Activated CD8-positive, alpha-beta T cell treated with anti-CD3 and anti-CD28 coated beads, Interleukin-2, amount 10 ng/mL, durations not matched to agents 7 days and 5 days (primary cell): ENCODE measurements at regions not wholly inside any gene's neighbourhood (a gene's known extent, or its start where the extent isn't known, plus 50 kb on each side); places are given as distances from the start of the nearest gene placed in this dataset.

Source experiments
- ATAC-seq: fragments of 150-1000 bp; cut with Tn5 transposase; one replicate; pipeline ENCODE4 v1.10.0; 2021; ENCODE audit warnings: moderate library complexity
- CTCF ChIA-PET: fragments of 350-600 bp; sonication (Branson Sonifier 250); formaldehyde crosslinking; loops from one replicate; lab custom pipeline; 2021; ENCODE audit warnings: antibody characterized with exemption; lab: Charles Lee
- POLR2A ChIA-PET: fragments of 350-600 bp; sonication (Branson Sonifier 250); formaldehyde crosslinking; loops from one replicate; lab custom pipeline; 2021; ENCODE audit warnings: antibody characterized with exemption; lab: Charles Lee
- DNase-seq: peaks from one replicate; pipeline ENCODE4 v3.0.0-alpha.2; 2020
- H3K27ac Mint-ChIP-seq: one replicate; pipeline ENCODE4 v1.8.0; 2021; ENCODE audit warnings: mild to moderate bottlenecking, mixed read lengths
- H3K27me3 Mint-ChIP-seq: one replicate; pipeline ENCODE4 v1.8.0; 2021; ENCODE audit warnings: low read depth, mixed read lengths
- H3K36me3 Mint-ChIP-seq: one replicate; pipeline ENCODE4 v1.8.0; 2021; ENCODE audit warnings: low read depth, mixed read lengths
- H3K4me1 Mint-ChIP-seq: one replicate; pipeline ENCODE4 v1.8.0; 2021; ENCODE audit warnings: low read depth, mixed read lengths
- H3K4me3 Mint-ChIP-seq: one replicate; pipeline ENCODE4 v1.8.0; 2021; ENCODE audit warnings: mild to moderate bottlenecking, mixed read lengths
- H3K9me3 Mint-ChIP-seq: one replicate; pipeline ENCODE4 v1.8.0; 2022; ENCODE audit warnings: mixed read lengths; ENCODE audit not compliant: insufficient read depth

GRCh38 chr22:48697223-48697622 is 1130.5 kb downstream of the BRD1 start:
- CTCF ChIA-PET: no interaction called here
- no peaks in the 10 kb centered on the region for H3K36me3 Mint-ChIP-seq
- POLR2A ChIA-PET: interaction anchor here (0.6 kb wide), 1 partner anchor 786 kb away, joined by 3 read pairs; no protein-coding TSS in a partner anchor
- H3K27me3 Mint-ChIP-seq: no peaks in the 10 kb centered on the region
- no peaks in the 10 kb centered on the region for H3K4me1 Mint-ChIP-seq
- no peak overlapping the region for H3K4me3 Mint-ChIP-seq
- DNase-seq: no peak
- no peaks in the 10 kb centered on the region for H3K9me3 Mint-ChIP-seq
- no peak for ATAC-seq
- H3K27ac Mint-ChIP-seq: no peak overlapping the region

DNA sequence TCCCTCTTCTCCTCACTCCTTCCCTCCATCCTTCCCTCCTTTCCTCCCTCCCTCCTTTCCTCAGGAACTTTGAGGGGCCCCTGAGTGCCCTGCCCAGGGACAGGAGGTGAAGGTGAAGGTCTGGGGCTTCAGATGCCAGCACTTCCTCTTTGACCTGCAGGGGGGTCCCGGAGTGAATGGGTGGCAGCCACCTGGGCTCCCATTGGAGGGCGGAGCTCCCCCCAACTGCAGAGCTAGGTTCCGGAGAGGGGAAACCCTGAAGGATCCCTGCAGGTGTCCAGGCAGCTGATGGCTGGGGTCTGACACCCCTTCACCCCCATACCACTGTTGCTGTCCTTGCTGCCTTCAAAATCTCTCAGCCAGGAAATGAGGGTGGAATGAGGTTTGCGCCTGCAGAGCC is 1131.3 kb downstream of the BRD1 start:
- ATAC-seq: no peak
- H3K27me3 Mint-ChIP-seq: no peaks in the 10 kb centered on the region
- no peaks in the 10 kb centered on the region for H3K9me3 Mint-ChIP-seq
- H3K36me3 Mint-ChIP-seq: no peaks in the 10 kb centered on the region
- DNase-seq: no peak
- no peaks in the 10 kb centered on the region for H3K4me1 Mint-ChIP-seq
- POLR2A ChIA-PET: interaction anchor here (0.6 kb wide), 1 partner anchor 787 kb away, joined by 3 read pairs; no protein-coding TSS in a partner anchor
- H3K4me3 Mint-ChIP-seq: no peak overlapping the region
- no peak overlapping the region for H3K27ac Mint-ChIP-seq
- CTCF ChIA-PET: no interaction called here

DNA sequence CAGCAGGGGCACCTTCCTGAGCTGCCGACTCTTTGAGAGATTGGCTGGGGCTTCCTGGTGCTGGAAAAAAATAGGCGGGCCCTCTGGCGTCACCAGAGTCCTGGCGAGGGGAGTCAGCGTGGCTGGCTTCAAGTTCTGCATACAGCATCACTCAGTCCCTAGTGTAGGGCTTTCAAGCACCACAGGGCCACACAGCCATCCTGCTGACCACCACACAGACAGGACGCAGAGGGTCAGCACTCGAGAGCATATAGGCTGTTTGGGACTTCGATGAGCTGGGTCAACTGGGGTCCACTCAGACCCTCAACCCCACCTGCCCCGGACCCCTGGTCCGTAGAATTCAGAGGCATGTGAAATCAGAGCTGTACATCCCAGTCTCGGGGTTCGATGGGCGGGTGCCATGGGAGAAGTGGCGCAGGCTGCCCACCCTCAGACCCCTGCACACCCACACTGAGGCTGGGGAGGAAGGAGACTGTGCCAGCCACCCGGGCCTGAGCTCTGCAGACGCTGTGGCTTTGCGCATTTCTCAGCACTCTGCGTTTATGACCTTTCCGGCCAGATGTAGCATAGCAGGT is 1131.9 kb downstream of the BRD1 start:
- ChIA-PET POLR2A (no interaction called here), CTCF (no interaction called here)
- Mint-ChIP-seq H3K4me3 (no peak overlapping the region), H3K9me3 (no peaks in the 10 kb centered on the region), H3K27me3 (no peaks in the 10 kb centered on the region), H3K4me1 (no peaks in the 10 kb centered on the region), H3K36me3 (no peaks in the 10 kb centered on the region), H3K27ac (no peak overlapping the region)
- DNase-seq (no peak), ATAC-seq (no peak)

- Mint-ChIP-seq H3K27ac (no peak overlapping the region), H3K9me3 (no peaks in the 10 kb centered on the region), H3K4me1 (no peaks in the 10 kb centered on the region), H3K27me3 (no peaks in the 10 kb centered on the region), H3K36me3 (no peaks in the 10 kb centered on the region), H3K4me3 (no peak overlapping the region)
- CTCF ChIA-PET: no interaction called here
- ATAC-seq: no peak
- no peak for DNase-seq
- POLR2A ChIA-PET: no interaction called here
Measured at GRCh38 chr22:48695251-48695650, 1132.4 kb downstream of the BRD1 start.

DNA sequence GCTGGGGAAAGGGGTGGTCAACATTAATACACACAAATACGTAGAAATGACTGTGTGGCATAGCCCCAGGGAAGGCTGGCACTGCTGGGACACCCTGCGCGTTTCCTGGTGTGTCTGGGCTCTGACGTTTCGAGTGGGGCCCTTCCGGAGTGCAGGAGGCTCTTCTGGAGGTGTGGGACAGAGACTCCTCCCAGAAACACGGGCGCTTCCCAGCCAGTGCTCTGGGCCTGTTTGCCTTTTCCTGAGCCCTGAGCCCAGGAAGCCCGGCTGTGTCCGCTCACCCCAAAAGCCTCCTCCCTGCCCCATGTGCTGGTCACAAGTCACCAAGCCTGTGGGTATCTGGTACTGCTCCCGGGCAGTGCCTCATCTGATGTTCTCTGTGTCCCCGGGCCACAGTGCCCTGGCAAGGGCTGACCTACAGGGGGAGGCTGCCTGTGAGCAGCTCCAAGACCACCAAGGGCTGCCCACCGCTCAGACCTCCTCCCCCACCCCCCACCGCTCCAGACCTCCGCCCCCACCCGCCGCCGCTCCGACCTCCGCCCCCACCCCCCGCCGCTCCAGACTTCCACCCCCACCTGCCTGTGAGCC is 1133.3 kb downstream of the BRD1 start:
- Mint-ChIP-seq H3K27me3 (no peaks in the 10 kb centered on the region), H3K4me3 (no peak overlapping the region), H3K9me3 (no peaks in the 10 kb centered on the region), H3K4me1 (no peaks in the 10 kb centered on the region), H3K27ac (no peak overlapping the region), H3K36me3 (no peaks in the 10 kb centered on the region)
- CTCF ChIA-PET: no interaction called here
- ATAC-seq (no peak), DNase-seq (no peak)
- POLR2A ChIA-PET: no interaction called here

DNA sequence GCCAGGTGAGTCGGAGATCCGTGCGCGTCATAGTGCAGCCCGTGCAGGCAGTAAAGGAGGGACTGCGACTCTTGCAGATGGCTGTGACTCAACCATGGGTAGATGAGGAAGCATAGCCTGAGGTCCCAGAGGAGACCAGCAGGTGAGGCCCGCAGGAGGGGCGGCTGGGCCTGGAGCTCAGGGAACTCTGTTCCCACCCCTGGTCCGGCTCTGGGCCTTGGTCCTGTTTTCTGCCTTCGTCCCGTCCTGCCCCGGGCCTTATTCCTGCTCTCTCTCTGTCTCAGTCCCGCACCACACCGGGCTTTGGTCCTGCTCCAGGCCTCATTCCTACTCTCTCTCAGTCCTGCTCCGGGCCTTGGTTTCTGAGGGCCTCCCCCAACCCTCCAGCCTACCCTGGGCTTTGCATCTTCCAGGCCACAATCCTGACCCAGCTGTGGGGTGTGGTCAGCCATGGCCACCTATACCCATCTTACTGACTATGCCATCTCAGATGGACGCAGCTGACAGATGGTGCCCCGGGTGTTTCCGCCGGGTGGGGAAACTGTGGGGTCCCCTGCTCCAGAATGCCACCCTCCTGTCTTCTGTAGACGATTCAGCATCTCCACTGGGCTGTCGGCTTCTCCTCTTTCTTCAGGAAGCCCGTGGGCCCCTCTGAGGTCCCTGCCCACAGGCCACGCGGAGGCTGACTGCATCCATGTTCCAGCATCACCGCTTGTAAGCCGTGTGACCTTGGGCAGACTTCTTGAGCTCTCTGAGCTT is 1134.1 kb downstream of the BRD1 start:
- Mint-ChIP-seq H3K4me3 (no peak overlapping the region), H3K36me3 (no peaks in the 10 kb centered on the region), H3K27me3 (no peaks in the 10 kb centered on the region), H3K27ac (no peak overlapping the region), H3K4me1 (no peaks in the 10 kb centered on the region), H3K9me3 (no peaks in the 10 kb centered on the region)
- ChIA-PET CTCF (no interaction called here), POLR2A (no interaction called here)
- no peak for ATAC-seq
- DNase-seq: no peak

GRCh38 chr22:48692734-48693376 is 1134.8 kb downstream of the BRD1 start:
- H3K4me1 Mint-ChIP-seq: no peaks in the 10 kb centered on the region
- H3K27me3 Mint-ChIP-seq: no peaks in the 10 kb centered on the region
- POLR2A ChIA-PET: no interaction called here
- ATAC-seq (no peak), DNase-seq (no peak)
- CTCF ChIA-PET: no interaction called here
- no peak overlapping the region for H3K27ac Mint-ChIP-seq
- H3K4me3 Mint-ChIP-seq: no peak overlapping the region
- no peaks in the 10 kb centered on the region for H3K9me3 Mint-ChIP-seq
- no peaks in the 10 kb centered on the region for H3K36me3 Mint-ChIP-seq

GRCh38 chr22:48691431-48691851 is 1136.2 kb downstream of the BRD1 start:
- Mint-ChIP-seq H3K27ac (no peak overlapping the region), H3K4me3 (no peak overlapping the region), H3K9me3 (no peaks in the 10 kb centered on the region), H3K27me3 (no peaks in the 10 kb centered on the region), H3K36me3 (no peaks in the 10 kb centered on the region), H3K4me1 (no peaks in the 10 kb centered on the region)
- ATAC-seq (no peak), DNase-seq (no peak)
- ChIA-PET POLR2A (no interaction called here), CTCF (no interaction called here)

DNA sequence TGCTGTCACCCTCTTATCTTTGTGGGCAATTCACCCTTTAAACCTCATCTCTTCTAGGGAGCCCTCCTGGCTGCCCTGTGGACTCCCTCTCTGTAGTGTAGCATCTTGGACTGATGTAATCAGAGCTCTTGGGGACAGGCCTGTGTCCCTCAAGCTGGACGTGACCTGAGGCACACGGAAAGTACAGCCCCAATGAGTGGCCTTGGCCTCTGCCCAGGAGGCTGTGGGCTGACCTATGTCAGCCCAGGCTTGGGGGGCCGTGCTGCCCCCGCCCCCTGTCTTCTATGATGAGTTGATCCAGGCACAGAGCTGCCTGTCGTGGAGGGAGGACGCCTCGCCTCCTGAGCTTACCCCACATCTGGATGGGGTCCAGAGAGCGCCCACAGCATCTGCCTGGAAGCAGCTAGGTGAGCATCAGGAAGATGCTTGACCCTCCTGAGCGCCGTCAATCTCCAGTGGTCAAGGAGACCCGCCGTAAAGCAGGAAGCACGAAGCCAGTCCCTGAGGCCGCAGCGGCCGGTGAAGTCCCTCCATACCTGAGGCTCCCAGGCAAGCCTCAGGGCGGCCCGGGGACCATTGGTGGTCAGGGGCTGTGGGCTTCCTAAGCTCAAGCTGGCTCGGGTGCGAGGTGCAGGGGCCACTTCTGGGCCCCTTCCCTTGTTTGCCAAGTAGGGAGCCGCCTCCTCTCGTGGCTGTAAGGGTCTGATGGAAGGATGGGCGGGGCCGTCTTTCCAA is 1136.9 kb downstream of the BRD1 start:
- no peaks in the 10 kb centered on the region for H3K9me3 Mint-ChIP-seq
- DNase-seq: no peak
- no peak overlapping the region for H3K4me3 Mint-ChIP-seq
- H3K27ac Mint-ChIP-seq: no peak overlapping the region
- ChIA-PET CTCF (no interaction called here), POLR2A (no interaction called here)
- no peaks in the 10 kb centered on the region for H3K4me1 Mint-ChIP-seq
- no peaks in the 10 kb centered on the region for H3K27me3 Mint-ChIP-seq
- no peak for ATAC-seq
- no peaks in the 10 kb centered on the region for H3K36me3 Mint-ChIP-seq

DNA sequence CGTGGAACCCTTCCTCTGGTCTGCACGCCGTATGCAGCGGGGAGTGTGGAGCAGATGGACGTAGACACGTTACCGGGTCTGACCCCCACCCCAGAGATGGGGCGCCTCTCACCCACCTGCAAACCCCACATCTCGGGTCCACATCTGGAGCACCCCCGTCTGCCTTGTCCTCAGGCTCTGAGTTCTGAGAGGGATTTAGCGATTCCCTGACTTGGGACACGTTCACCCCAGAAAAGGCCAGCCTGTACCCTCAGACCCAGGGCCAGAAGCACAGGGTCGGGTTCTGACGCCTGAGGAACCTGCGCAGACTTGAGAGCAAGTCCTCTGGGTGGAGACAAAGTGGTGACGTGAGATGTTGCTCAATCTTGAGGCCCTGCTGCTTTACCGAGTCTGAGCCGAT is 1138.5 kb downstream of the BRD1 start:
- Mint-ChIP-seq H3K36me3 (no peaks in the 10 kb centered on the region), H3K4me1 (no peaks in the 10 kb centered on the region), H3K9me3 (no peaks in the 10 kb centered on the region), H3K27ac (no peak overlapping the region), H3K27me3 (no peaks in the 10 kb centered on the region), H3K4me3 (no peak overlapping the region)
- ATAC-seq (no peak), DNase-seq (no peak)
- ChIA-PET POLR2A (no interaction called here), CTCF (no interaction called here)

GRCh38 chr22:48688366-48688765 is 1139.3 kb downstream of the BRD1 start:
- no peaks in the 10 kb centered on the region for H3K4me1 Mint-ChIP-seq
- H3K9me3 Mint-ChIP-seq: no peaks in the 10 kb centered on the region
- H3K27ac Mint-ChIP-seq: no peak overlapping the region
- DNase-seq (no peak), ATAC-seq (no peak)
- H3K4me3 Mint-ChIP-seq: no peak overlapping the region
- H3K27me3 Mint-ChIP-seq: no peaks in the 10 kb centered on the region
- no peaks in the 10 kb centered on the region for H3K36me3 Mint-ChIP-seq
- POLR2A ChIA-PET: no interaction called here
- CTCF ChIA-PET: no interaction called here

DNA sequence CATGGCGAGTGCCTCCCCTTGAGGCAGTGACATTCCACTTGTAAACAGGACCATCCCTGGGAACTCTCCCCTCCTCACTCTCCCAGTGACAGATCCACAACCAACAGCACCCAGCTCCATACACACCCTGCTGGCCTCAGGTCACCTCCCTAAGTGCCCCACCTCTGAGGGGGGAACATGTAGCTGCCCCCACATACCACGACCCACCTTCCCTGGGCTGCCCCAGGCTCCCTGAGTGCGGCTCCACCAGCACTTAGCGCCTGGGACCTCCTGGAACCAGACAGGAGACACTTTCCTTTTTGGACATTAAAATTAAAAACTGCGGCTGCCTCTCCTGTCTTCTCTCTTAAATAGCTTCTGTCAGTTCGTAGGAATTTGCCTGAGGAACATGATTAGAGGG is 1140.1 kb downstream of the BRD1 start:
- no peaks in the 10 kb centered on the region for H3K36me3 Mint-ChIP-seq
- ATAC-seq: no peak
- H3K27me3 Mint-ChIP-seq: no peaks in the 10 kb centered on the region
- ChIA-PET CTCF (no interaction called here), POLR2A (no interaction called here)
- H3K4me3 Mint-ChIP-seq: no peak overlapping the region
- no peaks in the 10 kb centered on the region for H3K9me3 Mint-ChIP-seq
- no peak for DNase-seq
- H3K4me1 Mint-ChIP-seq: no peaks in the 10 kb centered on the region
- no peak overlapping the region for H3K27ac Mint-ChIP-seq
